ENCODE measurements at regions not wholly inside any gene's neighbourhood (a gene's known extent, or its start where the extent isn't known, plus 50 kb on each side); places are given as distances from the start of the nearest gene placed in this dataset.
"Not testable (repeated sequence)": the region's sequence is repeated elsewhere in the genome, so short reads cannot be mapped to it uniquely, and the experiment has no call there.

GRCh38 chr2:153623020-153623419, 144.5 kb upstream of the RPRM start:
- no peak for DNase-seq (ENCODE audit: low read depth)

GRCh38 chr2:153626676-153627075, 148.1 kb upstream of the RPRM start:
- DNase-seq (ENCODE audit: low read depth) = no peak

- DNase-seq (ENCODE audit: low read depth) = no peak
These were observed 156.9 kb upstream of the RPRM start for GRCh38 chr2:153635494-153635893.

- DNase-seq (ENCODE audit: low read depth) = no peak
These were observed 162.5 kb upstream of the RPRM start for GRCh38 chr2:153641046-153641445.

GRCh38 chr2:153644955-153645354, 166.4 kb upstream of the RPRM start:
- no peak for DNase-seq (ENCODE audit: low read depth)

- no peak for DNase-seq (ENCODE audit: low read depth)
These were observed 167.0 kb upstream of the RPRM start for GRCh38 chr2:153645599-153645998.

- no peak for DNase-seq (ENCODE audit: low read depth)
These were observed 179.1 kb upstream of the RPRM start for GRCh38 chr2:153657651-153658050.

GRCh38 chr2:153661801-153662200, 183.2 kb upstream of the RPRM start:
- no peak for DNase-seq (ENCODE audit: low read depth)

GRCh38 chr2:153663371-153663770, 184.8 kb upstream of the RPRM start:
- no peak for DNase-seq (ENCODE audit: low read depth)

GRCh38 chr2:153664009-153664408, 185.4 kb upstream of the RPRM start:
- DNase-seq (ENCODE audit: low read depth) = not testable (repeated sequence)

GRCh38 chr2:153667475-153667874, 188.9 kb upstream of the RPRM start:
- DNase-seq (ENCODE audit: low read depth) = no peak

GRCh38 chr2:153668923-153669322, 190.4 kb upstream of the RPRM start:
- DNase-seq (ENCODE audit: low read depth) = no peak

- no peak for DNase-seq (ENCODE audit: low read depth)
These were observed 161.6 kb upstream of the GALNT13 start for GRCh38 chr2:153710128-153710527.

GRCh38 chr2:153715218-153715850, 156.4 kb upstream of the GALNT13 start:
- DNase-seq (ENCODE audit: low read depth) = no peak

- DNase-seq (ENCODE audit: low read depth) = no peak
These were observed 154.7 kb upstream of the GALNT13 start for GRCh38 chr2:153717060-153717459.

- no peak for DNase-seq (ENCODE audit: low read depth)
These were observed 132.3 kb upstream of the GALNT13 start for GRCh38 chr2:153739394-153739793.

GRCh38 chr2:153761936-153762335, 109.8 kb upstream of the GALNT13 start:
- DNase-seq (ENCODE audit: low read depth) = no peak

- DNase-seq (ENCODE audit: low read depth) = no peak
These were observed 105.3 kb upstream of the GALNT13 start for GRCh38 chr2:153766415-153766814.

GRCh38 chr2:153770359-153770991, 101.2 kb upstream of the GALNT13 start:
- no peak for DNase-seq (ENCODE audit: low read depth)

- DNase-seq (ENCODE audit: low read depth) = no peak
These were observed 91.5 kb upstream of the GALNT13 start for GRCh38 chr2:153780241-153780640.

GRCh38 chr2:153786016-153786415, 85.7 kb upstream of the GALNT13 start:
- DNase-seq (ENCODE audit: low read depth) = no peak

- DNase-seq (ENCODE audit: low read depth) = no peak
These were observed 84.1 kb upstream of the GALNT13 start for GRCh38 chr2:153787612-153788011.

- DNase-seq (ENCODE audit: low read depth) = no peak
These were observed 69.1 kb upstream of the GALNT13 start for GRCh38 chr2:153802671-153803070.

- no peak for DNase-seq (ENCODE audit: low read depth)
These were observed 63.0 kb upstream of the GALNT13 start for GRCh38 chr2:153808679-153809078.
